NCI-H1694 (cell line): ENCODE measurements at regions not wholly inside any gene's neighbourhood (a gene's known extent, or its start where the extent isn't known, plus 50 kb on each side); places are given as distances from the start of the nearest gene placed in this dataset.

ENCODE experiments used
- DNase-seq: peaks from one replicate; lab custom pipeline; 2025; lab: John Stamatoyannopoulos, UW

GRCh38 chr21:41565550-41565949, 57.6 kb upstream of the TMPRSS2 start:
- no peak for DNase-seq

GRCh38 chr21:41564871-41565274, 56.9 kb upstream of the TMPRSS2 start:
- DNase-seq = no peak

GRCh38 chr21:41562101-41563000, 54.4 kb upstream of the TMPRSS2 start:
- DNase-seq = no peak

GRCh38 chr21:41561701-41562100, 53.7 kb upstream of the TMPRSS2 start:
- DNase-seq = no peak

GRCh38 chr21:41560661-41561158, 52.8 kb upstream of the TMPRSS2 start:
- DNase-seq = no peak

GRCh38 chr21:41559658-41560631, 52.0 kb upstream of the TMPRSS2 start:
- DNase-seq = no peak

GRCh38 chr21:41558842-41559241, 50.9 kb upstream of the TMPRSS2 start:
- DNase-seq = no peak

- no peak for DNase-seq
These were observed 49.9 kb upstream of the TMPRSS2 start for GRCh38 chr21:41557884-41558283.
